Liver (tissue), 8 donors: ENCODE measurements at regions not wholly inside any gene's neighbourhood (a gene's known extent, or its start where the extent isn't known, plus 50 kb on each side); places are given as distances from the start of the nearest gene placed in this dataset.

Experiments
- DNase-seq: peaks from one replicate; pipeline ENCODE4 v3.0.0-alpha.2; 2017; ENCODE audit warnings: low spot score
- H3K27ac ChIP-seq, 2 donors: one replicate each; pipeline ENCODE4 v1.7.0; 2013; ENCODE audit warnings: inconsistent platforms in 2 of 2, low read length in 2 of 2, control low read depth in 1 of 2, low read depth in 1 of 2, mild to moderate bottlenecking in 1 of 2
- H3K27me3 ChIP-seq, 4 donors: one replicate each; pipeline versions ENCODE4 v1.6.1 to v1.7.0; 2013; ENCODE audit warnings: low read length in 3 of 4, inconsistent platforms in 1 of 4, mild to moderate bottlenecking in 1 of 4, moderate library complexity in 1 of 4; ENCODE audit not compliant: control insufficient read depth in 4 of 4, insufficient read depth in 4 of 4
- H3K36me3 ChIP-seq, 4 donors: one replicate each; pipeline versions ENCODE4 v1.6.1 to v1.7.0; 2013; ENCODE audit warnings: low read length in 3 of 4, mild to moderate bottlenecking in 3 of 4, low read depth in 1 of 4, moderate library complexity in 1 of 4; ENCODE audit not compliant: control insufficient read depth in 4 of 4, insufficient read depth in 3 of 4
- H3K4me1 ChIP-seq, 4 donors: one replicate each; pipeline versions ENCODE4 v1.6.1 to v1.7.0; 2013; ENCODE audit warnings: low read length in 3 of 4, mild to moderate bottlenecking in 3 of 4, moderate library complexity in 1 of 4; ENCODE audit not compliant: control insufficient read depth in 4 of 4, insufficient read depth in 4 of 4
- H3K4me3 ChIP-seq, 3 donors: one replicate each; pipeline versions ENCODE4 v1.6.1 to v1.7.0; 2013; ENCODE audit warnings: low read length in 3 of 3, control low read depth in 1 of 3, low read depth in 1 of 3, mild to moderate bottlenecking in 1 of 3
- H3K9ac ChIP-seq, 2 donors: one replicate each; pipeline ENCODE4 v1.7.0; 2013; ENCODE audit warnings: low read length in 2 of 2, mild to moderate bottlenecking in 2 of 2, moderate library complexity in 2 of 2, control low read depth in 1 of 2, low read depth in 1 of 2
- H3K9me3 ChIP-seq, 4 donors: one replicate each; pipeline versions ENCODE4 v1.6.1 to v1.7.0; 2013; ENCODE audit warnings: low read length in 3 of 4; ENCODE audit not compliant: control insufficient read depth in 4 of 4
- ATF3 ChIP-seq: IDR thresholded peaks from 2 replicates; pipeline ENCODE4 v1.6.1; 2016; ENCODE audit warnings: antibody characterized with exemption
- EGR1 ChIP-seq, 2 donors: IDR thresholded peaks; 2 replicates each; pipeline ENCODE4 v1.6.1; 2016 to 2018; ENCODE audit warnings: antibody characterized with exemption in 2 of 2, low read depth in 2 of 2
- FOXA1 ChIP-seq: IDR thresholded peaks from 2 replicates; pipeline ENCODE4 v1.6.1; 2016; ENCODE audit warnings: antibody characterized with exemption
- FOXA2 ChIP-seq: IDR thresholded peaks from 2 replicates; pipeline ENCODE4 v1.6.1; 2016; ENCODE audit warnings: antibody characterized with exemption
- HNF4G ChIP-seq: IDR thresholded peaks from 2 replicates; pipeline ENCODE4 v1.6.1; 2016; ENCODE audit warnings: antibody characterized with exemption
- JUND ChIP-seq, 2 donors: IDR thresholded peaks; 2 replicates each; pipeline ENCODE4 v1.6.1; 2016; ENCODE audit warnings: antibody characterized with exemption in 2 of 2
- NR2F2 ChIP-seq: IDR thresholded peaks from 2 replicates; pipeline ENCODE4 v1.6.1; 2016; ENCODE audit warnings: antibody characterized with exemption
- RAD21 ChIP-seq, 2 donors: IDR thresholded peaks; 2 replicates each; pipeline ENCODE4 v1.6.1; 2016; ENCODE audit warnings: antibody characterized with exemption in 2 of 2, mild to moderate bottlenecking in 2 of 2
- REST ChIP-seq: IDR thresholded peaks from 2 replicates; pipeline ENCODE4 v1.6.1; 2016; ENCODE audit warnings: antibody characterized with exemption, mild to moderate bottlenecking
- RXRA ChIP-seq, 2 donors: IDR thresholded peaks; 2 replicates each; pipeline ENCODE4 v1.6.1; 2017 to 2018; ENCODE audit warnings: antibody characterized with exemption in 2 of 2, mild to moderate bottlenecking in 1 of 2
- TAF1 ChIP-seq: conservative IDR thresholded peaks from 2 replicates; pipeline ENCODE4 v1.6.1; 2016; ENCODE audit warnings: antibody characterized with exemption, mild to moderate bottlenecking
- YY1 ChIP-seq: IDR thresholded peaks from 2 replicates; pipeline ENCODE4 v1.6.1; 2016; ENCODE audit warnings: antibody characterized with exemption, mild to moderate bottlenecking
- ZBTB33 ChIP-seq: IDR thresholded peaks from 2 replicates; pipeline ENCODE4 v1.6.1; 2016; ENCODE audit warnings: antibody characterized with exemption
- WGBS: extraction: QIAGEN DNeasy Blood & Tissue Kit; methylation state at CpG from one replicate; pipeline ENCODE4 v1.1.7; 2013; 5-methylcytosine and 5-hydroxymethylcytosine counted together
- TF ChIP-seq, protein P1 (sequence below): fragments of 150-350 bp; IDR thresholded peaks from 2 replicates; pipeline ENCODE4 v1.5.1; 2017; ENCODE audit warnings: improper control_type of control experiment, low read depth, low read length; ENCODE audit not compliant: missing input control
- donor health status: healthy.
- donor health status: healthy.
- donor health status: healthy.
- donor health status: healthy.
- donor health status: healthy.

- 64% methylated on average over 4 of the region's 4 CpGs for WGBS
- Histone ChIP-seq H3K9ac (no peak overlapping the region), H3K36me3 (no peaks in the 10 kb centered on the region), H3K9me3 (peaks cover 0 to under 1% (median 0%) of the 10 kb centered on the region in 4 donors), H3K27me3 (no peaks in the 10 kb centered on the region), H3K4me3 (no peak overlapping the region), H3K4me1 (peaks cover 5 to 42% (median 34%) of the 10 kb centered on the region in 4 donors), H3K27ac (peak overlapping the region; percentile 16 to 79)
- no peak for TF ChIP-seq REST
- no peak for TF ChIP-seq FOXA1
- peak in 1 of 2 donors; percentile 17 for TF ChIP-seq RAD21 (IDR thresholded peaks at IDR 0.05)
- DNase-seq, result no peak
Measured at GRCh38 chr1:47523835-47524215, 86.0 kb downstream of the FOXD2 start.

- Histone ChIP-seq H3K4me1 (peaks cover 5 to 42% (median 34%) of the 10 kb centered on the region in 4 donors), H3K9me3 (peaks cover 0 to 3% (median under 1%) of the 10 kb centered on the region in 4 donors), H3K27me3 (no peaks in the 10 kb centered on the region), H3K9ac (no peak overlapping the region), H3K4me3 (no peak overlapping the region), H3K36me3 (no peaks in the 10 kb centered on the region), H3K27ac (peak overlapping the region in 1 of 2 donors; percentile 79)
- WGBS, result 82% methylated on average over 7 of the region's 7 CpGs
- no peak for DNase-seq
- TF ChIP-seq TAF1 (no peak), FOXA2 (no peak), JUND (IDR thresholded peaks at IDR 0.05) (no peak), YY1 (no peak), EGR1 (IDR thresholded peaks at IDR 0.05; ENCODE audit: low read depth in 2 of 2) (no peak), ATF3 (no peak), HNF4G (no peak), REST (no peak), RAD21 (IDR thresholded peaks at IDR 0.05) (no peak), RXRA (IDR thresholded peaks at IDR 0.05) (no peak), FOXA1 (no peak), NR2F2 (no peak), ZBTB33 (no peak)
- TF ChIP-seq, protein P1, sequence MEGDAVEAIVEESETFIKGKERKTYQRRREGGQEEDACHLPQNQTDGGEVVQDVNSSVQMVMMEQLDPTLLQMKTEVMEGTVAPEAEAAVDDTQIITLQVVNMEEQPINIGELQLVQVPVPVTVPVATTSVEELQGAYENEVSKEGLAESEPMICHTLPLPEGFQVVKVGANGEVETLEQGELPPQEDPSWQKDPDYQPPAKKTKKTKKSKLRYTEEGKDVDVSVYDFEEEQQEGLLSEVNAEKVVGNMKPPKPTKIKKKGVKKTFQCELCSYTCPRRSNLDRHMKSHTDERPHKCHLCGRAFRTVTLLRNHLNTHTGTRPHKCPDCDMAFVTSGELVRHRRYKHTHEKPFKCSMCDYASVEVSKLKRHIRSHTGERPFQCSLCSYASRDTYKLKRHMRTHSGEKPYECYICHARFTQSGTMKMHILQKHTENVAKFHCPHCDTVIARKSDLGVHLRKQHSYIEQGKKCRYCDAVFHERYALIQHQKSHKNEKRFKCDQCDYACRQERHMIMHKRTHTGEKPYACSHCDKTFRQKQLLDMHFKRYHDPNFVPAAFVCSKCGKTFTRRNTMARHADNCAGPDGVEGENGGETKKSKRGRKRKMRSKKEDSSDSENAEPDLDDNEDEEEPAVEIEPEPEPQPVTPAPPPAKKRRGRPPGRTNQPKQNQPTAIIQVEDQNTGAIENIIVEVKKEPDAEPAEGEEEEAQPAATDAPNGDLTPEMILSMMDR, result no peak
Measured at GRCh38 chr1:47524272-47524671, 86.4 kb downstream of the FOXD2 start.
